ENCODE measurements at regions not wholly inside any gene's neighbourhood (a gene's known extent, or its start where the extent isn't known, plus 50 kb on each side); places are given as distances from the start of the nearest gene placed in this dataset.

- DNase-seq: no peak
Measured at GRCh38 chr4:3715855-3716630, 50.1 kb upstream of the ADRA2C start.

- DNase-seq: no peak
Measured at GRCh38 chr4:3715061-3715854, 50.9 kb upstream of the ADRA2C start.

- DNase-seq: no peak
Measured at GRCh38 chr4:3714642-3715001, 51.6 kb upstream of the ADRA2C start.

- DNase-seq: no peak
Measured at GRCh38 chr4:3713817-3714641, 52.2 kb upstream of the ADRA2C start.

- no peak for DNase-seq
Measured at GRCh38 chr4:3713346-3713745, 52.8 kb upstream of the ADRA2C start.

- no peak for DNase-seq
Measured at GRCh38 chr4:3712936-3713335, 53.2 kb upstream of the ADRA2C start.

GRCh38 chr4:3712112-3712805, 53.9 kb upstream of the ADRA2C start:
- no peak for DNase-seq

- no peak for DNase-seq
Measured at GRCh38 chr4:3711183-3712111, 54.7 kb upstream of the ADRA2C start.

- no peak for DNase-seq
Measured at GRCh38 chr4:3710451-3711182, 55.6 kb upstream of the ADRA2C start.

GRCh38 chr4:3709846-3710441, 56.2 kb upstream of the ADRA2C start:
- DNase-seq: no peak

GRCh38 chr4:3709061-3709845, 56.9 kb upstream of the ADRA2C start:
- no peak for DNase-seq

GRCh38 chr4:3708611-3709010, 57.6 kb upstream of the ADRA2C start:
- DNase-seq: no peak

- no peak for DNase-seq
Measured at GRCh38 chr4:3708103-3708510, 58.1 kb upstream of the ADRA2C start.

- no peak for DNase-seq
Measured at GRCh38 chr4:3707423-3708102, 58.6 kb upstream of the ADRA2C start.

GRCh38 chr4:3706565-3707422, 59.4 kb upstream of the ADRA2C start:
- DNase-seq: no peak

- DNase-seq: no peak
Measured at GRCh38 chr4:3706111-3706511, 60.1 kb upstream of the ADRA2C start.

- no peak for DNase-seq
Measured at GRCh38 chr4:3705236-3705987, 60.8 kb upstream of the ADRA2C start.
